Thyroid gland (tissue), 4 donors: ENCODE measurements at regions not wholly inside any gene's neighbourhood (a gene's known extent, or its start where the extent isn't known, plus 50 kb on each side); places are given as distances from the start of the nearest gene placed in this dataset.

Experiments used
- POLR2A ChIP-seq, 2 donors: fragments of 450-650 bp; IDR thresholded peaks; one replicate each; pipeline ENCODE4 v1.6.1; 2017; ENCODE audit warnings: antibody characterized with exemption in 2 of 2, mild to moderate bottlenecking in 2 of 2, moderate library complexity in 1 of 2
- TF ChIP-seq, protein P1 (sequence below), 6 experiments: fragments of 200-600 bp in 3 of 6; fragments of 450-650 bp in 3 of 6; sonication (generic) in 3 of 6; IDR thresholded peaks; one replicate each; pipeline ENCODE4 v1.5.1; 2016 to 2019; ENCODE audit warnings: antibody characterized with exemption in 6 of 6, mild to moderate bottlenecking in 2 of 6, inconsistent platforms in 1 of 6, moderate library complexity in 1 of 6

DNA sequence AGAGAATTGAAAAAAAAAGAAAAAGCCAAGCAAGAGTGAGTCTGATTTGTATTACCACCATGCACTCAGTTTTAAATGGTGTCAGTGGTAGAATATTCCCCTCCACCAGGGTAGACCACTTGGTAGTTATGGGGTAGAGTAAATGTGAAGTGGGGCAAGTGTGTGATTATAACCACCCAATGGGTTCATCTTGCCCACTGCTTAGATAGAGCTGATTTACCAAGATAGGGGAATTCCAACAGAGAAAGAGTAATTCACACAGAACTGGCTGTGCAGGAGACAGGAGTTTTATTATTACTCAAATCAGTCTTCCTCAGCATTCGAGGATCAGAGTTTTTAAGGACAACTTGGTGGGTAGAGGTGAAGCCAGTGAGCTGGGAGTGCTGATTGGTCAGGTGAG is 113.3 kb upstream of the RAI14 start:
- no peak for TF ChIP-seq POLR2A (IDR thresholded peaks at IDR 0.05)
- TF ChIP-seq, protein P1, sequence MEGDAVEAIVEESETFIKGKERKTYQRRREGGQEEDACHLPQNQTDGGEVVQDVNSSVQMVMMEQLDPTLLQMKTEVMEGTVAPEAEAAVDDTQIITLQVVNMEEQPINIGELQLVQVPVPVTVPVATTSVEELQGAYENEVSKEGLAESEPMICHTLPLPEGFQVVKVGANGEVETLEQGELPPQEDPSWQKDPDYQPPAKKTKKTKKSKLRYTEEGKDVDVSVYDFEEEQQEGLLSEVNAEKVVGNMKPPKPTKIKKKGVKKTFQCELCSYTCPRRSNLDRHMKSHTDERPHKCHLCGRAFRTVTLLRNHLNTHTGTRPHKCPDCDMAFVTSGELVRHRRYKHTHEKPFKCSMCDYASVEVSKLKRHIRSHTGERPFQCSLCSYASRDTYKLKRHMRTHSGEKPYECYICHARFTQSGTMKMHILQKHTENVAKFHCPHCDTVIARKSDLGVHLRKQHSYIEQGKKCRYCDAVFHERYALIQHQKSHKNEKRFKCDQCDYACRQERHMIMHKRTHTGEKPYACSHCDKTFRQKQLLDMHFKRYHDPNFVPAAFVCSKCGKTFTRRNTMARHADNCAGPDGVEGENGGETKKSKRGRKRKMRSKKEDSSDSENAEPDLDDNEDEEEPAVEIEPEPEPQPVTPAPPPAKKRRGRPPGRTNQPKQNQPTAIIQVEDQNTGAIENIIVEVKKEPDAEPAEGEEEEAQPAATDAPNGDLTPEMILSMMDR (IDR thresholded peaks at IDR 0.05), result no peak
